Fibroblast of the aortic adventitia (primary cell): ENCODE measurements at regions not wholly inside any gene's neighbourhood (a gene's known extent, or its start where the extent isn't known, plus 50 kb on each side); places are given as distances from the start of the nearest gene placed in this dataset.

Source experiments
- DNase-seq: peaks from one replicate; pipeline ENCODE4 v3.0.0-alpha.2; 2010; ENCODE audit warnings: low read depth
- H3K4me3 ChIP-seq: 2 replicates; pipeline ENCODE4 v1.5.1; 2011; ENCODE audit warnings: low read depth, mild to moderate bottlenecking, control low read depth, low read length, moderate library complexity
- CTCF ChIP-seq: IDR thresholded peaks from 2 replicates; pipeline ENCODE4 v1.5.1; 2011; ENCODE audit warnings: mild to moderate bottlenecking, low read length, control low read depth, inconsistent platforms; ENCODE audit not compliant: insufficient read depth

DNA sequence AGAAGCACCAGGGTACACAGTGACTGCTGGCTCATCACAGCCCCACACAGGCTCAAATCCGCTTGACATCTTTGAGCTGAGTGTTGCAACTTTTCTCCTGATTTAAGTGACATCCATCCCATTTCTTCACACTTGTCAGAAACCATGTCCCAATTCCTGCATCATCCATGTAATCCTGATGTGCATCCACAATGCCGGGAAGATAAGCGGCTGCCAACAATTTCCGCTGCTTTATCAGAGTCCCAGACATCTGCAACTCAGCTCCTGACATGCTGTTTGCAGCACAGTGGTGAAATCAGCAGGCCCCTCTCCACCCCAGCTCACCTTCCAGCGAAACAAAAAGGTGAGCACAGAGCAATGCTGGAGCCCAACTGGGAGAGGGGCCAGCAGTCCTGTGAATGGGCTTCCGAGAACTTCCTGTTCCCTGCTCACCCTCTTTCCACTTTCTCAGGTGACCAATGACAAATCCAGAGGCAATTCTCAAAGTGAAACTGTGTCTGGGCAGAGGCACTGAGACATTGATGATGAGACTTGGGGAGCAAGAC, 581.0 kb downstream of the AJAP1 start:
- no peak for DNase-seq
- TF ChIP-seq CTCF = no peak
- no peak overlapping the region for H3K4me3 ChIP-seq

GRCh38 chr1:5232537-5232936, 578.1 kb downstream of the AJAP1 start:
- no peak for TF ChIP-seq CTCF
- DNase-seq = no peak
- H3K4me3 ChIP-seq = no peak overlapping the region

- DNase-seq = no peak
- no peak for TF ChIP-seq CTCF
- H3K4me3 ChIP-seq = no peak overlapping the region
Measured at GRCh38 chr1:5231541-5232315, 577.3 kb downstream of the AJAP1 start.

GRCh38 chr1:5227114-5227513, 572.7 kb downstream of the AJAP1 start:
- no peak for DNase-seq
- no peak overlapping the region for H3K4me3 ChIP-seq
- no peak for TF ChIP-seq CTCF

- no peak for DNase-seq
- TF ChIP-seq CTCF = no peak
- H3K4me3 ChIP-seq = no peak overlapping the region
Measured at GRCh38 chr1:5225707-5226704, 571.6 kb downstream of the AJAP1 start.

DNA sequence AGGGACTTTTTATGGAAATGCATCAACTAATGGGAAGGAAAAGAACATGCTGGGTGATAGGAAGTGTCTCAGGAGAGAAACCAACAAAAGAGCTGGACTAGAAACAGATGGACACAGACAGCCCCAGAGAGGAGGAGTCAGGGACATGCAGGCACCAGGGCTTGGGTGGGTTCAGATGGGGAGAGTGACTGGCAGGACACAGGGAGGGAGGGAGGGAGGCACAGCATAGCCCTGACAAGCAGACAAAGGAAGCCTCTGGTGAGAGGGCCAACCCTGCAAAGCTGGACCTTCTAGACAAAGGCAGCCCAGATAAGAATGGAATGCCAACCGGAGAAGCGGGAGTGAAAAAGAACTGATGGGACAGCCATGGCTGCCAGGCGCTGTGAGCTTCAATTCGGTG, 568.8 kb downstream of the AJAP1 start:
- H3K4me3 ChIP-seq = no peak overlapping the region
- TF ChIP-seq CTCF = no peak
- DNase-seq = no peak
